NT2/D1 (cell line): ENCODE measurements at regions not wholly inside any gene's neighbourhood (a gene's known extent, or its start where the extent isn't known, plus 50 kb on each side); places are given as distances from the start of the nearest gene placed in this dataset.

ENCODE experiments used
- YY1 ChIP-seq: IDR thresholded peaks from 2 replicates; pipeline ENCODE4 v1.6.1; 2011; ENCODE audit not compliant: insufficient read length, insufficient read depth
- ZNF274 ChIP-seq: IDR thresholded peaks from 2 replicates; pipeline ENCODE4 v1.6.1; 2011; ENCODE audit warnings: mild to moderate bottlenecking, low read depth, low read length

- no peak for TF ChIP-seq YY1
- no peak for TF ChIP-seq ZNF274
Observed at GRCh38 chr4:175562542-175562941, 249.5 kb downstream of the GPM6A start.
